HG02571 (cell line): ENCODE measurements at regions not wholly inside any gene's neighbourhood (a gene's known extent, or its start where the extent isn't known, plus 50 kb on each side); places are given as distances from the start of the nearest gene placed in this dataset.

Source experiments
- ATAC-seq: cut with Tn5 transposase; IDR thresholded peaks from one replicate; pipeline ENCODE4 v1.9.1; 2021; ENCODE audit warnings: mild to moderate bottlenecking, moderate library complexity; ENCODE audit not compliant: unreplicated experiment

- ATAC-seq: no peak
Measured at GRCh38 chr4:189304167-189304566, 636.5 kb upstream of the FRG1 start.

- ATAC-seq: no peak
Measured at GRCh38 chr4:189304809-189305208, 635.9 kb upstream of the FRG1 start.

GRCh38 chr4:189305500-189305899, 635.2 kb upstream of the FRG1 start:
- ATAC-seq: no peak

GRCh38 chr4:189311251-189311650, 629.4 kb upstream of the FRG1 start:
- no peak for ATAC-seq

GRCh38 chr4:189313064-189313463, 627.6 kb upstream of the FRG1 start:
- no peak for ATAC-seq

- no peak for ATAC-seq
Measured at GRCh38 chr4:189313861-189314513, 626.7 kb upstream of the FRG1 start.

GRCh38 chr4:189322426-189322825, 618.2 kb upstream of the FRG1 start:
- no peak for ATAC-seq

GRCh38 chr4:189341881-189342280, 598.8 kb upstream of the FRG1 start:
- no peak for ATAC-seq

GRCh38 chr4:189355590-189355989, 585.1 kb upstream of the FRG1 start:
- ATAC-seq: no peak

- ATAC-seq: no peak
Measured at GRCh38 chr4:189362364-189362763, 578.3 kb upstream of the FRG1 start.

GRCh38 chr4:189364032-189364449, 576.6 kb upstream of the FRG1 start:
- no peak for ATAC-seq

- no peak for ATAC-seq
Measured at GRCh38 chr4:189365451-189365850, 575.2 kb upstream of the FRG1 start.

- ATAC-seq: no peak
Measured at GRCh38 chr4:189367832-189368231, 572.8 kb upstream of the FRG1 start.

- no peak for ATAC-seq
Measured at GRCh38 chr4:189374176-189374575, 566.5 kb upstream of the FRG1 start.

GRCh38 chr4:189376901-189377300, 563.8 kb upstream of the FRG1 start:
- ATAC-seq: no peak

GRCh38 chr4:189377569-189377968, 563.1 kb upstream of the FRG1 start:
- ATAC-seq: no peak

- ATAC-seq: no peak
Measured at GRCh38 chr4:189385098-189385497, 555.6 kb upstream of the FRG1 start.

GRCh38 chr4:189385579-189385978, 555.1 kb upstream of the FRG1 start:
- ATAC-seq: no peak

- no peak for ATAC-seq
Measured at GRCh38 chr4:189396435-189396834, 544.2 kb upstream of the FRG1 start.

GRCh38 chr4:189404271-189404670, 536.4 kb upstream of the FRG1 start:
- no peak for ATAC-seq

- no peak for ATAC-seq
Measured at GRCh38 chr4:189409158-189409557, 531.5 kb upstream of the FRG1 start.

- ATAC-seq: no peak
Measured at GRCh38 chr4:189414021-189414420, 526.7 kb upstream of the FRG1 start.

- ATAC-seq: no peak
Measured at GRCh38 chr4:189420572-189420971, 520.1 kb upstream of the FRG1 start.
